Activated gamma-delta T cell treated with Interleukin-2 at 50 U/mL for 16 hours (primary cell): ENCODE measurements at regions not wholly inside any gene's neighbourhood (a gene's known extent, or its start where the extent isn't known, plus 50 kb on each side); places are given as distances from the start of the nearest gene placed in this dataset.

Source experiments
- DNase-seq: peaks from one replicate; pipeline ENCODE4 v3.0.0-alpha.2; 2020

- DNase-seq: no peak
Observed at GRCh38 chr6:163663575-163663974, 249.1 kb downstream of the QKI start.

GRCh38 chr6:163662604-163663225, 248.2 kb downstream of the QKI start:
- no peak for DNase-seq

- DNase-seq: no peak
Observed at GRCh38 chr6:163661272-163661671, 246.8 kb downstream of the QKI start.

GRCh38 chr6:163659803-163660202, 245.3 kb downstream of the QKI start:
- DNase-seq: no peak

GRCh38 chr6:163655217-163656121, 241.0 kb downstream of the QKI start:
- DNase-seq: no peak

- no peak for DNase-seq
Observed at GRCh38 chr6:163651915-163652668, 237.6 kb downstream of the QKI start.

- no peak for DNase-seq
Observed at GRCh38 chr6:163651426-163651825, 236.9 kb downstream of the QKI start.

GRCh38 chr6:163648868-163649267, 234.3 kb downstream of the QKI start:
- no peak for DNase-seq

GRCh38 chr6:163647624-163648023, 233.1 kb downstream of the QKI start:
- no peak for DNase-seq

- no peak for DNase-seq
Observed at GRCh38 chr6:163646866-163647265, 232.3 kb downstream of the QKI start.

- no peak for DNase-seq
Observed at GRCh38 chr6:163646133-163646532, 231.6 kb downstream of the QKI start.

- no peak for DNase-seq
Observed at GRCh38 chr6:163645560-163645959, 231.0 kb downstream of the QKI start.

- no peak for DNase-seq
Observed at GRCh38 chr6:163643866-163644265, 229.3 kb downstream of the QKI start.

GRCh38 chr6:163641706-163642105, 227.2 kb downstream of the QKI start:
- DNase-seq: no peak

- no peak for DNase-seq
Observed at GRCh38 chr6:163640641-163641040, 226.1 kb downstream of the QKI start.

- DNase-seq: no peak
Observed at GRCh38 chr6:163637524-163637923, 223.0 kb downstream of the QKI start.

GRCh38 chr6:163635731-163636364, 221.3 kb downstream of the QKI start:
- DNase-seq: no peak

- no peak for DNase-seq
Observed at GRCh38 chr6:163635315-163635714, 220.8 kb downstream of the QKI start.

GRCh38 chr6:163634211-163635171, 220.0 kb downstream of the QKI start:
- no peak for DNase-seq

GRCh38 chr6:163630991-163631390, 216.5 kb downstream of the QKI start:
- no peak for DNase-seq

GRCh38 chr6:163630572-163630971, 216.1 kb downstream of the QKI start:
- DNase-seq: no peak

GRCh38 chr6:163630096-163630495, 215.6 kb downstream of the QKI start:
- DNase-seq: no peak
